ENCODE measurements at regions not wholly inside any gene's neighbourhood (a gene's known extent, or its start where the extent isn't known, plus 50 kb on each side); places are given as distances from the start of the nearest gene placed in this dataset.

DNA sequence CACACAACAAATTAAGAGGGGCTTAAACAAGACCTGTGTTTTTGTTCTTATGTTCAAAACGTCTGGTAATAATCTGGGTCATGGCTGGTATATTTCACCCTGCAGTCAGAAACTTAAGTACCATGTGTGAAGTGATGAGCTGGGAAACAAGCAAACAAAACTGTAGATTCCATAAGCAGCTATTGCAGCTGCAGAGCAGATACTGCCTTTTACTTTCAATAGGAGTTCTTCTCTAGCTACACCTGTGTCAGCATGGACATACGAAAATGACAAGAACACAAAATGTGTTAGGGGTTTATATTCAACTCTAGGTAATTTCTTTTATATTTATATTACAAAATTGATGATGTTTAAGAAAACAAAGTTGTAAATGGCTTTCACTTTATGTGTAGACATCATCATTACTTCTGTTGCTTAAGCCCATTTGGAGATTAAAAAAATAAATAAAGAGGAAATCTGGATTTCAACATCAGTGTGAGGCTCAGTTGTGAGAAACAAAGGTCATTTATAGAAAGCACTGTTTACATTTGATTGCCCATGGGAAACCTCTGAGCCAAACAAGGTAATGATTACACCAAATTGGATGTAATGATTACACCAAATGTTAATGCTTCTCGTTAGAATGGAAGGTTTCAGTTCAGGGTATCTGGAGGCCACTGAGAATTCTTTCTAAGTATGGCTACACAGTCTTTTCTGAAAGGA lies 451.0 kb upstream of the SLC10A2 start:
- no peaks in the 10 kb centered on the region for H3K9me2 ChIP-seq (ENCODE audit: insufficient read depth)
- no peaks in the 10 kb centered on the region for H3K27me3 ChIP-seq (ENCODE audit: insufficient read depth, low read length)
- H3K4me2 ChIP-seq (ENCODE audit: low read length), result no peak overlapping the region
- no peaks in the 10 kb centered on the region for H4K20me1 ChIP-seq (ENCODE audit: insufficient read depth)
- no peaks in the 10 kb centered on the region for H3K4me1 ChIP-seq (ENCODE audit: control insufficient read depth in 1 of 2, insufficient read depth in 2 of 2, low read length in 2 of 2)
- intact Hi-C loops (cut with micrococcal nuclease), result no loop called here
- no peaks in the 10 kb centered on the region for H3K9me3 ChIP-seq (ENCODE audit: control insufficient read depth in 1 of 2, insufficient read depth in 1 of 2, low read depth in 1 of 2, low read length in 2 of 2)
- POLR2A ChIA-PET, result no interaction called here
- no peak for TF ChIP-seq CEBPB (IDR thresholded peaks at IDR 0.05; ENCODE audit: low read depth)
- TF ChIP-seq JUND (IDR thresholded peaks at IDR 0.05), result no peak
- TF ChIP-seq YY1 (IDR thresholded peaks at IDR 0.05; ENCODE audit: extremely low read depth, insufficient replicate concordance, low read depth, low read length), result no peak
- TF ChIP-seq, protein P1, sequence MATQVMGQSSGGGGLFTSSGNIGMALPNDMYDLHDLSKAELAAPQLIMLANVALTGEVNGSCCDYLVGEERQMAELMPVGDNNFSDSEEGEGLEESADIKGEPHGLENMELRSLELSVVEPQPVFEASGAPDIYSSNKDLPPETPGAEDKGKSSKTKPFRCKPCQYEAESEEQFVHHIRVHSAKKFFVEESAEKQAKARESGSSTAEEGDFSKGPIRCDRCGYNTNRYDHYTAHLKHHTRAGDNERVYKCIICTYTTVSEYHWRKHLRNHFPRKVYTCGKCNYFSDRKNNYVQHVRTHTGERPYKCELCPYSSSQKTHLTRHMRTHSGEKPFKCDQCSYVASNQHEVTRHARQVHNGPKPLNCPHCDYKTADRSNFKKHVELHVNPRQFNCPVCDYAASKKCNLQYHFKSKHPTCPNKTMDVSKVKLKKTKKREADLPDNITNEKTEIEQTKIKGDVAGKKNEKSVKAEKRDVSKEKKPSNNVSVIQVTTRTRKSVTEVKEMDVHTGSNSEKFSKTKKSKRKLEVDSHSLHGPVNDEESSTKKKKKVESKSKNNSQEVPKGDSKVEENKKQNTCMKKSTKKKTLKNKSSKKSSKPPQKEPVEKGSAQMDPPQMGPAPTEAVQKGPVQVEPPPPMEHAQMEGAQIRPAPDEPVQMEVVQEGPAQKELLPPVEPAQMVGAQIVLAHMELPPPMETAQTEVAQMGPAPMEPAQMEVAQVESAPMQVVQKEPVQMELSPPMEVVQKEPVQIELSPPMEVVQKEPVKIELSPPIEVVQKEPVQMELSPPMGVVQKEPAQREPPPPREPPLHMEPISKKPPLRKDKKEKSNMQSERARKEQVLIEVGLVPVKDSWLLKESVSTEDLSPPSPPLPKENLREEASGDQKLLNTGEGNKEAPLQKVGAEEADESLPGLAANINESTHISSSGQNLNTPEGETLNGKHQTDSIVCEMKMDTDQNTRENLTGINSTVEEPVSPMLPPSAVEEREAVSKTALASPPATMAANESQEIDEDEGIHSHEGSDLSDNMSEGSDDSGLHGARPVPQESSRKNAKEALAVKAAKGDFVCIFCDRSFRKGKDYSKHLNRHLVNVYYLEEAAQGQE (IDR thresholded peaks at IDR 0.05; ENCODE audit: low read depth), result no peak
- no peak for TF ChIP-seq POLR2A (IDR thresholded peaks at IDR 0.05; ENCODE audit: borderline replicate concordance, extremely low read depth, insufficient read depth, insufficient read length)
- no peak for TF ChIP-seq FOSL1 (IDR thresholded peaks at IDR 0.05; ENCODE audit: low read depth)
- no peak overlapping the region for H3K4me3 ChIP-seq (replicated peaks in 1 of 2; ENCODE audit: low read depth in 1 of 2, low read length in 2 of 2)
- RAD21 ChIA-PET (ENCODE audit: low non-redundant PET in 1 of 2, low total read pairs in 2 of 2, uncharacterized antibody in 2 of 2, unreplicated experiment in 2 of 2), result no interaction called here
- H2AFZ ChIP-seq (ENCODE audit: low read depth, low read length, poor library complexity, severe bottlenecking), result no peak overlapping the region
- ATAC-seq (no peak), DNase-seq (ENCODE audit: low read depth, low spot score) (no peak)
- no peak overlapping the region for H3K27ac ChIP-seq (ENCODE audit: low read depth, low read length)
- H3K79me2 ChIP-seq (ENCODE audit: insufficient read depth, low read length), result no peaks in the 10 kb centered on the region
- BruUV-seq (replicated peaks), result no TSS peak
- no peak overlapping the region for H3K9ac ChIP-seq (ENCODE audit: low read length)
- H3K36me3 ChIP-seq (ENCODE audit: control insufficient read depth in 1 of 2, insufficient read depth in 2 of 2, low read length in 2 of 2), result no peaks in the 10 kb centered on the region
- CTCF ChIA-PET, result no interaction called here

Data from HCT116 (cell line).